Embryonic facial prominence (tissue), 1 donor: ENCODE measurements at regions not wholly inside any gene's neighbourhood (a gene's known extent, or its start where the extent isn't known, plus 50 kb on each side); places are given as distances from the start of the nearest gene placed in this dataset.

Experiments used
- DNase-seq: peaks from one replicate; pipeline ENCODE4 v3.0.0-alpha.2; 2016; ENCODE audit errors: extremely low spot score

- no peak for DNase-seq
Measured at GRCh38 chr17:79369532-79369931, 241.3 kb downstream of the RBFOX3 start.

GRCh38 chr17:79369001-79369400 lies 241.8 kb downstream of the RBFOX3 start:
- no peak for DNase-seq

GRCh38 chr17:79368521-79368920 lies 242.3 kb downstream of the RBFOX3 start:
- no peak for DNase-seq

GRCh38 chr17:79366988-79367571 lies 243.8 kb downstream of the RBFOX3 start:
- DNase-seq, result no peak

- DNase-seq, result no peak
Measured at GRCh38 chr17:79365836-79366770, 244.7 kb downstream of the RBFOX3 start.

- DNase-seq, result no peak
Measured at GRCh38 chr17:79365351-79365750, 245.5 kb downstream of the RBFOX3 start.

- DNase-seq, result no peak
Measured at GRCh38 chr17:79364315-79365094, 246.3 kb downstream of the RBFOX3 start.

- DNase-seq, result no peak
Measured at GRCh38 chr17:79363552-79364275, 247.1 kb downstream of the RBFOX3 start.

- DNase-seq, result no peak
Measured at GRCh38 chr17:79362772-79363305, 248.0 kb downstream of the RBFOX3 start.

GRCh38 chr17:79361873-79362771 lies 248.7 kb downstream of the RBFOX3 start:
- no peak for DNase-seq

- DNase-seq, result no peak
Measured at GRCh38 chr17:79361221-79361734, 249.6 kb downstream of the RBFOX3 start.

- no peak for DNase-seq
Measured at GRCh38 chr17:79360196-79360595, 250.7 kb downstream of the RBFOX3 start.

- no peak for DNase-seq
Measured at GRCh38 chr17:79356839-79357447, 253.9 kb downstream of the RBFOX3 start.

- no peak for DNase-seq
Measured at GRCh38 chr17:79355165-79355564, 255.7 kb downstream of the RBFOX3 start.

- DNase-seq, result no peak
Measured at GRCh38 chr17:79354173-79354820, 256.6 kb downstream of the RBFOX3 start.

GRCh38 chr17:79353548-79353947 lies 257.3 kb downstream of the RBFOX3 start:
- DNase-seq, result no peak

GRCh38 chr17:79353016-79353415 lies 257.8 kb downstream of the RBFOX3 start:
- no peak for DNase-seq

GRCh38 chr17:79350533-79350932 lies 260.3 kb downstream of the RBFOX3 start:
- DNase-seq, result no peak
